ENCODE measurements at regions not wholly inside any gene's neighbourhood (a gene's known extent, or its start where the extent isn't known, plus 50 kb on each side); places are given as distances from the start of the nearest gene placed in this dataset.

GRCh38 chr3:168881804-168882203 lies 781.7 kb downstream of the MECOM start:
- POLR2A ChIA-PET = interaction anchor here (0.6 kb wide), 1 partner anchor 40 kb away, joined by 3 read pairs; no protein-coding TSS in a partner anchor
- H3K4me3 Mint-ChIP-seq = no peak overlapping the region
- peaks cover 38% of the 10 kb centered on the region for H3K4me1 Mint-ChIP-seq
- CTCF ChIA-PET = interaction anchor here (1.0 kb wide), 1 partner anchor 17 kb away, joined by 7 read pairs; no protein-coding TSS in a partner anchor
- H3K27ac Mint-ChIP-seq = no peak overlapping the region
- no peaks in the 10 kb centered on the region for H3K36me3 Mint-ChIP-seq
- H3K27me3 Mint-ChIP-seq (ENCODE audit: low read depth) = no peaks in the 10 kb centered on the region
- peak; percentile 51 for ATAC-seq
- DNase-seq (ENCODE audit: low spot score) = no peak
- no peaks in the 10 kb centered on the region for H3K9me3 Mint-ChIP-seq
- TF ChIP-seq USF2 (CRISPR knock-in tag; IDR thresholded peaks at IDR 0.05) (0 out of 2 replicates have a peak, but pooled peaks have one; percentile 25), ETV6 (CRISPR knock-in tag; IDR thresholded peaks at IDR 0.05) (no peak)

- H3K4me3 Mint-ChIP-seq = no peak overlapping the region
- H3K4me1 Mint-ChIP-seq = peaks cover 44% of the 10 kb centered on the region
- H3K27ac Mint-ChIP-seq = no peak overlapping the region
- no peak for ATAC-seq
- TF ChIP-seq ERG (CRISPR knock-in tag; IDR thresholded peaks at IDR 0.05) (no peak), KAT7 (CRISPR knock-in tag; IDR thresholded peaks at IDR 0.05; ENCODE audit: borderline replicate concordance) (no peak)
- H3K36me3 Mint-ChIP-seq = no peaks in the 10 kb centered on the region
- ChIA-PET POLR2A (no interaction called here), CTCF (interaction anchor here (1.8 kb wide), 2 partner anchors 13 to 31 kb away, joined by 5 to 14 read pairs; no protein-coding TSS in a partner anchor)
- H3K9me3 Mint-ChIP-seq = no peaks in the 10 kb centered on the region
- H3K27me3 Mint-ChIP-seq (ENCODE audit: low read depth) = no peaks in the 10 kb centered on the region
- DNase-seq (ENCODE audit: low spot score) = no peak
These were observed 782.9 kb upstream of the GOLIM4 start for GRCh38 chr3:168878655-168879054.

DNA sequence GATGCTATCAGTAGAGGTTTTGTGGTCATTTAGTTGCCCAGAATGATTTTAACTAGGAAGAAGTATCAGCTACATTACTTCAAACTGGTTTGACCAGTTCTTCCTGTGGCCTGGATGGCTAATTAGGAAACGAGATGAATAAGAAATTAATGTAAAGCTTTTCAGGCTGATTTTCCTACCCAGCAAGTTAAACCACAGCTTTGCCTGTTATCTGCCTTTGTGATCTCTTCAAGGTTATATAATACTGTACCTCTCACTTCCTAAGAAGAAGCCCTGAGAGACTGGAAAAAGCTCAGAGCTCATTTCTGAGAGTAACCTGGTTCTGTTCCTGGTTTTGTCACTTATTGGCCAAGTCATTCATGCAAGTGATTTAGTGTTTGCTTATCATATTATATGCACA lies 782.2 kb upstream of the GOLIM4 start:
- ChIA-PET CTCF (interaction anchor here (1.8 kb wide), 2 partner anchors 12 to 31 kb away, joined by 5 to 14 read pairs; no protein-coding TSS in a partner anchor), POLR2A (no interaction called here)
- no peaks in the 10 kb centered on the region for H3K9me3 Mint-ChIP-seq
- peak overlapping the region; percentile 30; the same call in 1 of the 2 replicates for H3K4me3 Mint-ChIP-seq
- H3K27ac Mint-ChIP-seq = peak overlapping the region; percentile 49; the same call in 1 of the 2 replicates
- DNase-seq (ENCODE audit: low spot score) (no peak), ATAC-seq (no peak)
- TF ChIP-seq, protein P1, sequence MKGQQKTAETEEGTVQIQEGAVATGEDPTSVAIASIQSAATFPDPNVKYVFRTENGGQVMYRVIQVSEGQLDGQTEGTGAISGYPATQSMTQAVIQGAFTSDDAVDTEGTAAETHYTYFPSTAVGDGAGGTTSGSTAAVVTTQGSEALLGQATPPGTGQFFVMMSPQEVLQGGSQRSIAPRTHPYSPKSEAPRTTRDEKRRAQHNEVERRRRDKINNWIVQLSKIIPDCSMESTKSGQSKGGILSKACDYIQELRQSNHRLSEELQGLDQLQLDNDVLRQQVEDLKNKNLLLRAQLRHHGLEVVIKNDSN (CRISPR knock-in tag; IDR thresholded peaks at IDR 0.05) = no peak
- no peak for TF ChIP-seq IRF2 (CRISPR knock-in tag; IDR thresholded peaks at IDR 0.05; ENCODE audit: borderline replicate concordance, low read depth)
- TF ChIP-seq ERG (CRISPR knock-in tag; IDR thresholded peaks at IDR 0.05) = no peak
- TF ChIP-seq, protein P2, sequence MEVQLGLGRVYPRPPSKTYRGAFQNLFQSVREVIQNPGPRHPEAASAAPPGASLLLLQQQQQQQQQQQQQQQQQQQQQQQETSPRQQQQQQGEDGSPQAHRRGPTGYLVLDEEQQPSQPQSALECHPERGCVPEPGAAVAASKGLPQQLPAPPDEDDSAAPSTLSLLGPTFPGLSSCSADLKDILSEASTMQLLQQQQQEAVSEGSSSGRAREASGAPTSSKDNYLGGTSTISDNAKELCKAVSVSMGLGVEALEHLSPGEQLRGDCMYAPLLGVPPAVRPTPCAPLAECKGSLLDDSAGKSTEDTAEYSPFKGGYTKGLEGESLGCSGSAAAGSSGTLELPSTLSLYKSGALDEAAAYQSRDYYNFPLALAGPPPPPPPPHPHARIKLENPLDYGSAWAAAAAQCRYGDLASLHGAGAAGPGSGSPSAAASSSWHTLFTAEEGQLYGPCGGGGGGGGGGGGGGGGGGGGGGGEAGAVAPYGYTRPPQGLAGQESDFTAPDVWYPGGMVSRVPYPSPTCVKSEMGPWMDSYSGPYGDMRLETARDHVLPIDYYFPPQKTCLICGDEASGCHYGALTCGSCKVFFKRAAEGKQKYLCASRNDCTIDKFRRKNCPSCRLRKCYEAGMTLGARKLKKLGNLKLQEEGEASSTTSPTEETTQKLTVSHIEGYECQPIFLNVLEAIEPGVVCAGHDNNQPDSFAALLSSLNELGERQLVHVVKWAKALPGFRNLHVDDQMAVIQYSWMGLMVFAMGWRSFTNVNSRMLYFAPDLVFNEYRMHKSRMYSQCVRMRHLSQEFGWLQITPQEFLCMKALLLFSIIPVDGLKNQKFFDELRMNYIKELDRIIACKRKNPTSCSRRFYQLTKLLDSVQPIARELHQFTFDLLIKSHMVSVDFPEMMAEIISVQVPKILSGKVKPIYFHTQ (CRISPR knock-in tag; IDR thresholded peaks at IDR 0.05) = no peak
- TF ChIP-seq ESRRA (CRISPR knock-in tag; IDR thresholded peaks at IDR 0.05; ENCODE audit: borderline replicate concordance) = no peak
- no peak for TF ChIP-seq FOXP4 (CRISPR knock-in tag; IDR thresholded peaks at IDR 0.05)
- no peaks in the 10 kb centered on the region for H3K36me3 Mint-ChIP-seq
- H3K27me3 Mint-ChIP-seq (ENCODE audit: low read depth) = no peaks in the 10 kb centered on the region
- H3K4me1 Mint-ChIP-seq = peaks cover 44% of the 10 kb centered on the region
